NT2/D1 (cell line): ENCODE measurements at regions not wholly inside any gene's neighbourhood (a gene's known extent, or its start where the extent isn't known, plus 50 kb on each side); places are given as distances from the start of the nearest gene placed in this dataset.

Source experiments
- SUZ12 ChIP-seq: IDR thresholded peaks from 2 replicates; pipeline ENCODE4 v1.6.1; 2011; ENCODE audit not compliant: insufficient read length, insufficient read depth; ENCODE audit errors: extremely low read depth
- YY1 ChIP-seq: IDR thresholded peaks from 2 replicates; pipeline ENCODE4 v1.6.1; 2011; ENCODE audit not compliant: insufficient read length, insufficient read depth
- ZNF274 ChIP-seq: IDR thresholded peaks from 2 replicates; pipeline ENCODE4 v1.6.1; 2011; ENCODE audit warnings: mild to moderate bottlenecking, low read depth, low read length

DNA sequence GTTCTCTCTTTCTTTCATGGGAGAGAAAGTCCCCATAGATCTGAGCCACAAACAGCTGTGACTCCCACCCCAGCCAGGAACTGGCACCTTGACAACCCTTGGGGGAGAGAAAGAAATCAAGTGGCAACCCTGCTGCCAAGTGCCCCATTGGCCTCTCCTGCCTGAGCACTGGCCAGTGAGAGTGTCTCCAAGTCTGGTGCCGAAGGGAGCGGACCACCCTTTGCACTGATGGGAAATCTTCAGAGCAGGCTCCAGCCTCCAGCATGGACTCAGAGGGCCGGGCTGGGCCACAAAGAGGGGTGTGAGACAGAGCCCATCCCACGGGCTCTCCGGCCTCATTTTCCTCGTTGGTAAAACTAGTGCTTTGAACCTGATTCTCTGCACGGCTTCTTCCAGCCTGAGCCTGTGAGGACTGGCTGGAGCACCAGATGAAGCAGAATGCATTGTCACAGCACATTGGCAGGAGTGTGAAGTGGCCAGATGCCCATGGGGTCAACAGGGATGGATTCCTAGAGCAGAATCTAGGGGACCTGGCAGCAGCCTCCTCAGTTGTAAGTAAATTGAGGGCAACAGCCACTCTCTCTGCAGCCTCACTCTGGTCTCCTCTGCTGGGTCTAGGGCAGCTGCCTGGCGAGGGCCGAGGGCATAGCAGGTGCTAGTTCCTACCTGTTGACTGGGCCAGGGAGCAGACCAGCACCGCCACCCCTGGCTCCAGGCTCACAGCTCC, 81.4 kb downstream of the TRIM29 start:
- TF ChIP-seq YY1 (no peak), ZNF274 (no peak), SUZ12 (no peak)
